Heart left ventricle (tissue), 16 donors: ENCODE measurements at regions not wholly inside any gene's neighbourhood (a gene's known extent, or its start where the extent isn't known, plus 50 kb on each side); places are given as distances from the start of the nearest gene placed in this dataset.
"Not testable (repeated sequence)": the region's sequence is repeated elsewhere in the genome, so short reads cannot be mapped to it uniquely, and the experiment has no call there.

Experiments
- ATAC-seq, 4 donors: fragments of 200-7000 bp; cut with Tn5 transposase; one replicate each; pipeline ENCODE4 v1.9.1; 2020 to 2022; ENCODE audit warnings: moderate library complexity in 4 of 4, mild to moderate bottlenecking in 3 of 4, moderate number of reproducible peaks in 1 of 4
- DNase-seq, 5 donors: peaks; one replicate each; pipeline ENCODE4 v3.0.0-alpha.2; 2020
- H3K27ac ChIP-seq, 12 donors: fragments of 200-600 bp; sonication (generic) in 4 of 12; one replicate each; pipeline versions ENCODE4 v1.5.0 to v1.8.0; 2016 to 2022; ENCODE audit warnings: mild to moderate bottlenecking in 2 of 12
- H3K27me3 ChIP-seq, 9 donors: fragments of 200-600 bp; sonication (generic) in 2 of 9; one replicate each; pipeline versions ENCODE4 v1.5.1 to v1.8.0; 2016 to 2022; ENCODE audit warnings: mild to moderate bottlenecking in 3 of 9
- H3K36me3 ChIP-seq, 9 donors: fragments of 200-600 bp; sonication (generic) in 2 of 9; one replicate each; pipeline versions ENCODE4 v1.5.0 to v1.8.0; 2018 to 2022; ENCODE audit warnings: mild to moderate bottlenecking in 2 of 9
- H3K4me1 ChIP-seq, 12 donors: fragments of 200-600 bp; sonication (generic) in 4 of 12; one replicate each; pipeline versions ENCODE4 v1.5.0 to v1.8.0; 2016 to 2022; ENCODE audit warnings: mild to moderate bottlenecking in 3 of 12
- H3K4me3 ChIP-seq, 12 donors: fragments of 200-600 bp; sonication (generic) in 4 of 12; one replicate each; pipeline versions ENCODE4 v1.5.0 to v1.8.0; 2017 to 2022; ENCODE audit warnings: mild to moderate bottlenecking in 9 of 12, moderate library complexity in 4 of 12
- H3K9me3 ChIP-seq, 12 donors: fragments of 200-600 bp; sonication (generic) in 4 of 12; one replicate each; pipeline versions ENCODE4 v1.5.0 to v1.8.0; 2016 to 2022; ENCODE audit warnings: mild to moderate bottlenecking in 1 of 12
- POLR2A ChIP-seq, 2 donors: fragments of 450-650 bp; IDR thresholded peaks; one replicate each; pipeline ENCODE4 v1.6.1; 2017; ENCODE audit warnings: antibody characterized with exemption in 2 of 2, mild to moderate bottlenecking in 2 of 2, moderate library complexity in 2 of 2
- WGBS, 4 donors: extraction: QIAGEN DNeasy Blood & Tissue Kit in 2 of 4; methylation state at CpG; one replicate each; pipeline versions ENCODE4 v1.1.5 to v1.1.7; 2013 to 2018; 5-methylcytosine and 5-hydroxymethylcytosine counted together
- intact Hi-C, 10 donors: fragments of 100-400 bp; cut with DNase I; formaldehyde crosslinking; loops; one replicate each; pipeline versions ENCODE4 v1.11.1 to v1.14.2; 2022
- TF ChIP-seq, protein P1 (sequence below), 12 donors: fragments of 200-600 bp; sonication (generic) in 4 of 12; IDR thresholded peaks; one replicate each; pipeline versions ENCODE4 v1.5.0 to v1.8.0; 2018 to 2022; ENCODE audit warnings: antibody characterized with exemption in 12 of 12, mild to moderate bottlenecking in 5 of 12
- donor health status: ischemic (EF 13 %, LVEDD 7.1; RV severe dilation, severe dysfunction).
- donor health status: healthy with polysubstance abuse.
- donor health status: DM: no; HTN: yes; CAD: no.
- donor health status: DM: no; HTN: no; CAD: no.
- donor health status: ischemic (EF 25% LVEDD 6.9; RV normal size, moderate dysfunction).
- donor health status: ischemic (EF 25% LVEDD 5.7; RV mildly dilated, moderate dysfunction).
- donor health status: healthy.
- donor health status: DM: yes; HTN: yes; CAD: no.
- donor health status: ischemic (EF 35%, LVEDD 5.7; RV mildly dilated, moderate dysfunction).
- donor health status: nonischemic (EF 11% LVEDD 7.7; RV severe dilation, severe dysfunction).
- donor health status: DM: yes; HTN: yes; CAD: no.
- donor health status: PGD.
- donor health status: ischemic (EF 29% LVEDD 5.4; RV normal size, mild dysfunction).
- donor health status: nonischemic (EF 23%, LVEDD 6.1; RV moderate dilation, normal function).

DNA sequence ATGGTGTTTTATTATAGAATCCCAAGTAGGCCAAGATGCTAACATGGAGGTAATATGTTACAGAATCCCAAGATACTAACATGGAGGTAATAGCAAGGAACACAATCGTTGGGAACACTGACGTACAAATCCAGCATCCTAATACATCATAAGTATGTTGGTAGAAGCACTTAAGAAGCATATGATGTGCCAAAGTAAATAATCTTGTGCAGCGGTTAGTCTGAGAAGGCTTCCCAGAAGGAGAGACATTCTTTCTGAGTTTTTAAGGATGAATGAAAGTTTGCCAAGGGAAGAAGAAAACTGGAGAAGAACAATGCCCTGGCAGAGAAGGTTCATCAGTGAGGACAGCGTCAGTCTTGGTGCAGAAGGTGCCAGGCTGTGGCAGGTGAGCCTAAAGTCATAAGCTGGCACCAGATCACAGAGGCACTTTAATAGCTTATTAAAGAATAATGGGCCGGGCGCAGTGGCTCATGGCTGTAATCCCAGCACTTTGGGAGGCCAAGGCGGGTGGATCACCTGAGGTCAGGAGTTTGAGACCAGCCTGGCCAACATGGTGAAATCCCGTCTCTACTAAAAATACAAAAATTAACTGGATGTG, 294.5 kb upstream of the PIK3R1 start:
- no peaks in the 10 kb centered on the region for H3K4me1 ChIP-seq
- intact Hi-C loops: no loop called here
- no peak overlapping the region for H3K4me3 ChIP-seq
- no peak for DNase-seq
- 89 to 94% (median 92%) methylated on average over 8 of the region's 8 CpGs for WGBS, 4 donors
- peaks cover 0 to 12% (median 6%) of the 10 kb centered on the region in 12 donors for H3K9me3 ChIP-seq
- no peaks in the 10 kb centered on the region for H3K27me3 ChIP-seq
- H3K36me3 ChIP-seq: no peaks in the 10 kb centered on the region
- TF ChIP-seq POLR2A (IDR thresholded peaks at IDR 0.05): no peak
- TF ChIP-seq, protein P1, sequence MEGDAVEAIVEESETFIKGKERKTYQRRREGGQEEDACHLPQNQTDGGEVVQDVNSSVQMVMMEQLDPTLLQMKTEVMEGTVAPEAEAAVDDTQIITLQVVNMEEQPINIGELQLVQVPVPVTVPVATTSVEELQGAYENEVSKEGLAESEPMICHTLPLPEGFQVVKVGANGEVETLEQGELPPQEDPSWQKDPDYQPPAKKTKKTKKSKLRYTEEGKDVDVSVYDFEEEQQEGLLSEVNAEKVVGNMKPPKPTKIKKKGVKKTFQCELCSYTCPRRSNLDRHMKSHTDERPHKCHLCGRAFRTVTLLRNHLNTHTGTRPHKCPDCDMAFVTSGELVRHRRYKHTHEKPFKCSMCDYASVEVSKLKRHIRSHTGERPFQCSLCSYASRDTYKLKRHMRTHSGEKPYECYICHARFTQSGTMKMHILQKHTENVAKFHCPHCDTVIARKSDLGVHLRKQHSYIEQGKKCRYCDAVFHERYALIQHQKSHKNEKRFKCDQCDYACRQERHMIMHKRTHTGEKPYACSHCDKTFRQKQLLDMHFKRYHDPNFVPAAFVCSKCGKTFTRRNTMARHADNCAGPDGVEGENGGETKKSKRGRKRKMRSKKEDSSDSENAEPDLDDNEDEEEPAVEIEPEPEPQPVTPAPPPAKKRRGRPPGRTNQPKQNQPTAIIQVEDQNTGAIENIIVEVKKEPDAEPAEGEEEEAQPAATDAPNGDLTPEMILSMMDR (IDR thresholded peaks at IDR 0.05): no peak
- no peak overlapping the region for H3K27ac ChIP-seq
- no peak for ATAC-seq

DNA sequence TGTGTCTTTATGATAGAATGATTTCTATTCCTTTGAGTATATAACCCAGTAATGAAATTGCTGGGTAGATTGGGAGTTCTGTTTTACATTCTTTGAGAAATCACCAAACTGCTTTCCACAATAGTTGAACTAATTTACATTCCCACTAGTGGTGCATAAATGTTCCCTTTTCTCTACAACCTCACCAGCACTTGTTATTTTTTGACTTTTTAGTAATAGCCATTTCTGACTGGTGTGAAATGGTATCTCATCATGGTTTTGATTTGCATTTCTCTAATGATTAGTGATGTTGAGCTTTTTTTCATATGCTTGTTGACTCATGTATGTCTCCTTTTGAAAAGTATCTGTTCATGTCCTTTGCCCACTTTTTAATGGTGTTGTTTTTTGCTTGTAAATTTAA, 296.0 kb upstream of the PIK3R1 start:
- H3K27me3 ChIP-seq, intact Hi-C loops, H3K36me3 ChIP-seq, H3K4me1 ChIP-seq, H3K27ac ChIP-seq, ATAC-seq, DNase-seq, H3K4me3 ChIP-seq: not testable (repeated sequence)
- peaks cover 0 to 12% (median 6%) of the 10 kb centered on the region in 12 donors for H3K9me3 ChIP-seq

DNA sequence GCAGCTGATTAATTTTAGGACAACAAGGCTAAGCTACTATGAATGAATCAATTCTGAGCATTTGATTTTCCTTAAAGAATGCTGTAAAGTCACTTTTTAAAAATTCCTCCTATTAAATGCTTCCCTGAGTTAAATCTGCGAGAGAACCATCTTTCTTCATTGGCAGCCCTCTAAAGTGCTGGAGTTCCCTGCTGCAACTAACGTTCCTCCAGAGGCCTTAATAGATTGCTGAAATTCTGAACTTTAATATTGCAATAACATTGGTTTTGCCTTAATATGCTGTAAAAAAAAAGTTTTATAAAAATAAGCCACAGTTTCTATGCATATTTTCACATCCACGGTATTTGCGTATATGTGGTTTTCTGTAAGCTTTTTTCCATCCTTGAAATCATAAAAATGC, 298.0 kb upstream of the PIK3R1 start:
- Histone ChIP-seq H3K9me3 (peaks cover 0 to 12% (median 6%) of the 10 kb centered on the region in 12 donors), H3K4me1 (peaks cover 0 to 6% (median 0%) of the 10 kb centered on the region in 12 donors), H3K4me3 (no peak overlapping the region), H3K36me3 (no peaks in the 10 kb centered on the region), H3K27me3 (no peaks in the 10 kb centered on the region), H3K27ac (no peak overlapping the region)
- DNase-seq (no peak), ATAC-seq (no peak)
- no peak for TF ChIP-seq POLR2A (IDR thresholded peaks at IDR 0.05)
- TF ChIP-seq, protein P1 (IDR thresholded peaks at IDR 0.05): no peak
- intact Hi-C loops: no loop called here
- 91 to 95% (median 93%) methylated on average over 4 of the region's 4 CpGs for WGBS, 4 donors

DNA sequence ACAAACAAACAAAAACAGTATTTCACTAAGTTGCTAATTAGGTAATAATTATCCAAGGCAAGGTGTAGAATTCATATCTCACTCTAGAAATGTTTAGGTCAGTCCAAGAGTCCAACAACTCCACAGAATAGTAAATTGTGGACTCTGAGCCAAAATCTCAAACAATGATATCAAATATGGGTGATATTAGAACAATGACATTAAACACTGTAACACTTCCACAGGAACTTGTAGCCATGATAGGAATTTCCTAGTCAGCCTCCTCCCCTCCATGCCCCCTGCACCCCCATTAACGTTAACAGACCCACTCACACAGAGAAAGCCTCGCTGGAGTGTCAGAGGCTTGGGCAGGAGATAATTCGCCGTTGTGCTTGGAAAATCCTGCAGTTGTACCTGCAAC, 305.0 kb upstream of the PIK3R1 start:
- Histone ChIP-seq H3K4me3 (no peak overlapping the region), H3K27me3 (no peaks in the 10 kb centered on the region), H3K27ac (no peak overlapping the region), H3K9me3 (no peaks in the 10 kb centered on the region), H3K4me1 (peaks cover 0 to 28% (median 0%) of the 10 kb centered on the region in 12 donors), H3K36me3 (no peaks in the 10 kb centered on the region)
- ATAC-seq (no peak), DNase-seq (no peak)
- 58 to 78% (median 65%) methylated on average over 4 of the region's 4 CpGs for WGBS, 4 donors
- intact Hi-C loops: no loop called here
- no peak for TF ChIP-seq POLR2A (IDR thresholded peaks at IDR 0.05)
- TF ChIP-seq, protein P1 (IDR thresholded peaks at IDR 0.05): no peak

DNA sequence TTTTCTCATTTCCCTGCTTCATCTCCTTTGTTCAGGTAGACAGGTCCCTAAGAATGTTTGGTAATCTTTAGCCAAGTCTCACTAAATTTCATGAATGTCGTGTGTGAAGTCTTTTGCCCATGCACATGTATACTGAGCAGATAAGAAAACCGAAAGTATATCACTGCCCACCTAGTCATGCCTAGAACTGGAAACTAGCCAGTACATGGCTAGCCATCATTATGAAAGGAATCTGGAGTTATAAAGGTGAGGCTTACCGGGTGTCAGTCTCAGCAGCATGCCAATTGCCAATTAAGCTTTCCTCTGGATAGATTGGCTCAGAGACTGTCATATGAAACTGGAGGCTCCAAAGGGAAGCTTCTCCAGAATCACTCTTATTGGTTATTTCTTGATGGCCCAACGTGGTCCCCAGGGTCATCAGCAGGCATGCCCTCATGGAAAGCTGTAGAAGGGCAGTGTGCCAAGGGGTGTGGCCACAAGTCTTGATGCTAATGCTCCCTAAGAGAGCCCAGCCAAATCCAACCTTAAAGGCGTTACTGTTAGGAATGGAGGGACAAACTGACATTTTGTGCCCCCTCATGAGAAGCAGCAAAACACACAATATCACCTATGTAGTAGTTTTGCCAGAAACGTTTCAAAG, 307.3 kb upstream of the PIK3R1 start:
- no peak overlapping the region for H3K27ac ChIP-seq
- no peaks in the 10 kb centered on the region for H3K9me3 ChIP-seq
- peaks cover 0 to 23% (median 0%) of the 10 kb centered on the region in 12 donors for H3K4me1 ChIP-seq
- no peak overlapping the region for H3K4me3 ChIP-seq
- intact Hi-C loops: no loop called here
- no peak for TF ChIP-seq POLR2A (IDR thresholded peaks at IDR 0.05)
- TF ChIP-seq, protein P1 (IDR thresholded peaks at IDR 0.05): no peak
- no peaks in the 10 kb centered on the region for H3K36me3 ChIP-seq
- no peak for ATAC-seq
- DNase-seq: no peak
- 79 to 85% (median 82%) methylated on average over 6 of the region's 6 CpGs for WGBS, 4 donors
- no peaks in the 10 kb centered on the region for H3K27me3 ChIP-seq
